ENCODE measurements at regions not wholly inside any gene's neighbourhood (a gene's known extent, or its start where the extent isn't known, plus 50 kb on each side); places are given as distances from the start of the nearest gene placed in this dataset.

DNA sequence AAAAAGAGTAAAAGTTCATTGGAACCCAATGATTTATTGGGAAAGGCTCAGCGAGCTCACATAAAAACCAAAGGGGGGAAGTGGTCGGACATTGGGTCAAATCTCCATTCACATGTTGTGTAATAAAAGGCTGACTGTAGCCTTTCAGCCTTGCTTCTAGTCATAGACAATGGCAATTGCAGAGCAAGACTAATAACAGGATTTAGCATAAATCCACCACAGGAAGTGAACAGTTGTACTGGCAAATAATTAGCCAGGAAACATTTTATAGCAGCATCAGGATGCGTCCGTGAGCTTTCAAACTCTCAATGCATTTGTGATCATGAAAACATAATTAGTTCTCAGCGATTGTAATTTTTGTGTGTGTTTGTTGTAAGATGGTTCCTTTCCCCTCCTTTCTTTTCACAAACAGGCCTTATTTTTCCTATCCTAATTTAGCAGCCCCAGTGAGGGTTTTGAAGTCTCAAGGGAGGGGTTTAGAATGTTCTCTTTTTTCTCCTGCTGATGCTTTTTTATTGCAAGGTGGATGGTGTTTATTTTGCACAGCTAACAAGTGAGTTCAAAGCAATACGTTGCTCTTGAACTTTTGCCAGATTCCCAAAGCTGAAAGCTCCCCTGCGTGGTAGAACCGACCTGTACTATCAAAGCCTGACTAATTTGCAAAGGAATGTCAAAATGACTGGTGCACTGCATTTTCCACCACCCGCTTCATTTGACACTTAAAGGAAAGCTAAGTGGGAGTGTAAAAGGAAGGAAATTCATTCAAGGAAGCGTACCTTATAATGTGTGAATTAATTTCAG is 105.6 kb downstream of the SPRY2 start:
- FAIRE-seq: peak; percentile 29

DNA sequence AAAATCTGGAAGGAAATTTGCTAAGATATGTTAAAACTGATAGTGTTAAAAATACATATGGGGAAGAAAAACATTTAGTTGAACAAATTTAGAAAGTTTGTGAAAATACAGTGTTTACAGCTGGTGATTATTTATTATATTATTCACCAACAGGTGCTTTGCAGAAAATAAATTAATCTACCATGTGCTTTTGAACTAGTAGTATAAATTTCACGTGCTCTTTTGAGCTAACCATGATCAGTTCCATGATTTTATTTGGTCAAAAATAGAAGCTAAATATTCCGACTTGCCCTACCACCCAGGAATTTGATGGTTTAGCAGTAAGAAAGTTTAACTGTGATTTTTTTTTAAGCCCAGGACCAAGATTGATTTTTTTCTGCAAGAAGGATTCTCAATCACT is 113.3 kb downstream of the SPRY2 start:
- no peak for FAIRE-seq

DNA sequence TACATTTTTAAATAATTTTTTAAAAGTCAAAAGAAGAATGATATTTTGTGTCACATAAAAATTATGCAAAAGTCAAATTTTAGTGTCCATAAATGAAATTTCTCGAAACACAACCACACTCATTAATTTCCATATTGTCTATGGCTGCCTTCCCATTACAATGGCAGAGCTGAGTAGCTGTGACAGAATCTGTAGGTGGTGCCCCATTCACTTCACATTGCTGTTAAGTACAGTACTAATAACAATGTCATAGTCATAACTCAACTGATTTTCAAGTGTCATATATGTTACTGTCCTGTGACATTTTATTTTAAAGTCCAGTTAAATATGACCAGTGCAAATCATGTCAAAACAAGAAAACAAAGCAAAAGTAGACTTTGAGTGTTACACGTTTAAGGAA is 114.3 kb downstream of the SPRY2 start:
- FAIRE-seq: no peak

DNA sequence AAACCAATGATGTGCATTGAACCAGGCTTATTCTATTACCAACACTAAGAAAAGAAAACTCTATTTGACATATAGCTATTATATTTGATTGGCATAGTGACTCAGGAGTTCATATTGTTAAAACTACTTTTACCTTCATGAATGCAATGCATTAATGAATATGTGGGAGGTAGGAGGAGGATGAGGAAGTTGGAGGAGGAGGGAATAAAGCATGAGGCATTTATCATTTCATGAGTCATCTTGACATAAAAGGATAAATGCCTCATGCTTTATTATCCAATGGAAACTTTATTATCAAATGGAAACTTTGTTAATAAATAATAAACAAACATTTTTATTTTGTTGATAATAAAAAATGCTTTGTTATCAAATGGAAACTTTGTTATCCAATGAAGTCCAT is 116.5 kb downstream of the SPRY2 start:
- no peak for FAIRE-seq

DNA sequence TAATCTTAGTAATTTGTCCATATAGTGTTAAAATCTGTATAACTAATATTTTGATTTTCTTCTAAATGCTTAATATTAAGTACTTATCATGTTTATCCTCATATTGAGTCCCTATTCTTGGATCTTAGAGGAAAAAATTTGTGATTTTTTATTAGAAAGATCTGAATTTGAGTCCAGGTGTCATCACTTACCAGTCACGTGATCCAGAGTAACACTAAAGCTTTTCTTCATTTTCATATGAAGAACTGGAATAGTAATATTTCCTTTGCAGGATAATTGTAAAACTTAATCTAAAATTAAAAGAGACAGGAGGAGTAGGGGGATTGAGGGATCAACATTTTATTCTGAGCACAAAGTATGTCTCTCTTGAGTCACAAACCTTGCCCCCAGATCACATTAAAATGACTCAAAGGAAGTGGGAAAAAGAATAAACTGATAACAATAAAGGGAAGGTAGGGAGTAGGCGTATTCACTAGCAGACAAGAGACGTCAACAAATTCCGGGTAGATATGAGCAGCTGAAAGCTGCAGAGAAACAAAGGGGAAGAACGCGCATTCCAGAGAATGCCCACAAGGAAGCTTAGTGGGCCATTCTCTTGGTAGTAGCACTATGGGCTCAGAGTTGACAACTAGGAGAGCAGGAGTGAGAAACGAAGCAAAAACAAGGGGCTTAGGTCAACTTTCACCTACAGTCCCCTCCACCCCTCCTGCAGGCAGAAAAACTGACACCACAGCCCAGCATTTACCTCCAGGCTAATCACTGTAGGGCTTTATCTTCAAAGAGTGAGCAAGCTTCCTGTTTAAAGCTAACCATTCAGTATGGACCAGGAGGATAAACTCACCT is 123.1 kb downstream of the SPRY2 start:
- FAIRE-seq: no peak

DNA sequence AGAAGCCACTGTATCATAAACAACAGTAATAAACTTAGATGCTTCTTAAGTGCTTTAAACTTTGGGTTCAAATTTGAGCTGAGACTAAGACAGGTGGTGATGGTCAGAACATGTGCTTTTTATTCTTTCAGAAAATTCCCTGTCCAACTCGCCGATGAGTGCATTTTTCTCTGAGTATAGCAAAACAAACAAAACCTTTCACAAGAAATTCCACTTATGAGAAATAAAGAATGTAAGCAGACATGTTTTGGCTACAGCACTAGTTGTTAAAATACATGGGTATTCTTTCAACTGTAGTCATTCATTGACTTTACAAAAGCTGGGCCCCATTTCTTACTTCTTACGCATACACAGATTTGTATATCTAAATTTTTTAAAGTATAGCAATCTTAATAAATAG is 125.6 kb downstream of the SPRY2 start:
- no peak for FAIRE-seq

DNA sequence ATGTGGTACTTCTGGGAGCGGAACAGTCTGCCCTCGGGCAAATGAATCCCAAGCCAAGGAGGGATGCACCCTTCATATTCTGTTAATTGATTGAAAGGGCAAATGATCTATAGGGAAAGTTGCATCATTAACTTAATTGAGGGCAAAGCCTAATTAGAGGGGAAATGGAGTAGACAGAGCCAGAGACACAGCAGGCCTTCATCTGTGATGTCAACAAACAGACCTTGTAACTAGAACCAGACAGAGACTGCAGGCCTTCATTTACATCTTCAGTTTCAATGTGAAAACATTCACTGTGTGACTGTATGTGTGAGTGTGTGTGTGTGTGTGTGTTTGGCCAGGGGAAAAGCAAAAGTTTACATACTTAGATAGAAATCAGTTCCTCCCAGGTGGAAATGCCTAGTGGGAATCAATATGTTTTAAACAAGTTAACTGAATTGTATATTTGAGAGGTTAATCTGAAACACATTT is 126.4 kb downstream of the SPRY2 start:
- FAIRE-seq: no peak

DNA sequence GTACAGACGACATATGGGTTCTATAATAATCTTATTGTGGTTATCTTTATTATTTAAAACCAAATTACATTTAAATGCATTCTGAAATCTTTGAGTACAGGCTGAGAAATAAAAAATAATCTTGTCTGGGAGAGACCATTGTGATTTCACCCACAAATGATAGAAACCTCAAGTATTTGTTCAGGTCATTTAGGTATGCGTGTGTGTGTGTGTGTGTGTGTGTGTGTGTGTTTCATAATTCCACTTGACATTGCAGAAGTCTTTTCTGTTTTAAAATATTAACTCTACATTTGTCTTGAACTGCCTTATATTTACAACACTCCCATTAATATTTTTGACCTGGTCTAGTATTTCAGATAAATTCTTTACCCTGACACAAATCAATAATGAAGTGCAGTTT is 126.9 kb downstream of the SPRY2 start:
- no peak for FAIRE-seq

DNA sequence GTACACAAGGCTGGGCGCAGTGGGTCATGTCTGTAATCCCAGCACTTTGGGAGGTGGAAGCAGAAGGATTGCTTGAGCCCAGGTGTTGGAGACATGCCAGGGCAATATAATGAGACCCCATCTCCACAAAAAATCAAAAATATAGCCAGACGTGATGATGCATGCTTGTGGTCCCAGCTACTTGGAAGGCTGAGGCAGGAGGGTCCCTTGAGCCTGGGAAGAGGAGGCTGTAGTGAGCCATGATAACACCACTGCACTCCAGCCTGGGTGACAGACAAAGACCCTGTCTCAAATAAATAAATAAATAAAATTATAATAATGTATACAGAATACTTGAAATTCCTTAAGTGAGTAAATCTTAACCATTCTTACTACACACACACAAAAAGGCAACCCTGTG is 127.7 kb downstream of the SPRY2 start:
- FAIRE-seq: no peak

DNA sequence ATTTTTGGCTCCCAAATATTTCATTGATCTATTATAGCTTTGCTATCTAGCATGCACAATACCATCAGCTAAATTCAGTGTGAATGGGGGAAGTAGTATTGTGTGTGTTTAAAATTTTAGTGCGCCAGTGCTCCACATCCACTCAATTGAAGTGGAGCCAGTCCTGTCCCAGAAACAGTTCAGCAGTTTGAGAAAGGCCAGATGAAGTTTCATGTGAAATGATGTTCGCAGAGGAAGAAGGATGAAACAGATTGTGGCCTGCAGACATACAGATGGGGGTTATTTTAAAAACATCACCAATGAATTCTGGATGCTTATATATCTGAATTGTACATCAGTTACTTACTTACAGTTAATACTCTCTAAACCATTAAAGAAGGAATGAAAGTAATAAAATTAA is 129.4 kb downstream of the SPRY2 start:
- no peak for FAIRE-seq

DNA sequence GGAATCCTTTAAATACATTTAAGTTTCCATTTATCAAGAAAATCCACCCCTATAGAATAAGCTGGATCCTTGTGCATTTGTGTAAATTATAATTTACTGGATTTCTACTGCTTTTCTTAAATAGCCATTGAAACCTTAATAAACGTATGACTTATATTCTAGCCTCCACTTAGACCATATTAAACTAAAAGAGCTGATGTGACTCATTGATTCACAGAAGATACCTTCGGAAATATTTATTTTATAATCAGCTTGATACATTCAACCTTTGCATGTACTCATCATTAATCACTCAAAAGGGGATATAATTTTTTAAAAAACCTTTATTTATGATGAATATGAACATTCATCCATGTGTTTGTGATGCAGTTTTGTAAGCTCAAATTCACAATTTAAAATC is 136.3 kb downstream of the SPRY2 start:
- FAIRE-seq: no peak

DNA sequence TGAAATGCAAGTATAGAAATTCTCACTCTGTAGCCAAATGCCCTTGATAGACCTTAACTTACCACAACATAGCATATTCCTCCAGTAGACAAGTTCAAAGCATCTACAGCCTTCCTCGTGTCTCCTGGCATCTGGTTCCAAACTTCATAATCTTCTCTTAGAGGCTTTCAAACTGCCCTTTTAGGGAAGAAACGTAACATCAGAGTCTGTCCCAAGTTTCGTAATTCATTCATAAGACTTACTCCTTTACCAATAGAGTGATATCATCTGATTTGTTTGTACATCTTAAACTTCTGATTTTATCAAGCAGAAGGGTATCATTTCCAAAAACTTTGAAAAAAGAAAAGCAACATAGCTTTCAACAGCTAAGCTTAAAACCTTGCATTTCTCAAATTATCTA is 137.4 kb downstream of the SPRY2 start:
- no peak for FAIRE-seq

DNA sequence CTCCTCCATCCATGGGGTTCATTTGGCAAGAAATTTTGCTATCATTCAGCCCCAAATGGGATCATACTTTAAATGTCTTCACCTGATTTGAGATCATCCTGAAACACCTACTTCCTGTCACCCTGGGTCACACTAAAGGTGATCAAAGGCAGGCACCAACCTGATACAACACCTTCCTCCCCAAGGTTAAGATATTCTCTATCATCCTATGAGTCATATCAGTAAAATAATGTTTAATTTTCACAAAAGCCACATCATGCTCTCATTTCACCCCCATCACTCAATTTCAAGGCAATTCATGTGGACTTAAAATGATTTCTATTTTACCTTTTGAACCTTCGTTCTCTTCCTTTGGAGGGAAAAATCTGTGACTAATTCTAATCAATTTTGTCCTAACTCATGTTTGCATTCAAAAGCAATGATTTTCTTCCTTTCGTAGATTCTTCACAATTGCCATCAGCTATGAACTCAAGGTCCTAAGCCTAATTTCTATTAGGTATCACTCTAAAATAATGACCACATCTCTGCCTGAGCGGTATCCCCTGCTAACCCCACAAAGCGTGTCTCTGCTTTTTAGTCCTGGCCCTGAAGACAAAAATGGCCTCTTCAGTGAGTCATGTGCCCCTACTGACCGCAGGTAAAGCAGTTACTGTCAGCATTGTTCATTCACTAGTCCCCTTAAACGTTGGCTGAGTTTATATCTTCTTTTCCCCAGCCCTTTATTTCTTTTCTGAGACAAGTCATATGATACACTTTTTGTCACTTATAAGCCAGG is 139.0 kb downstream of the SPRY2 start:
- no peak for FAIRE-seq

DNA sequence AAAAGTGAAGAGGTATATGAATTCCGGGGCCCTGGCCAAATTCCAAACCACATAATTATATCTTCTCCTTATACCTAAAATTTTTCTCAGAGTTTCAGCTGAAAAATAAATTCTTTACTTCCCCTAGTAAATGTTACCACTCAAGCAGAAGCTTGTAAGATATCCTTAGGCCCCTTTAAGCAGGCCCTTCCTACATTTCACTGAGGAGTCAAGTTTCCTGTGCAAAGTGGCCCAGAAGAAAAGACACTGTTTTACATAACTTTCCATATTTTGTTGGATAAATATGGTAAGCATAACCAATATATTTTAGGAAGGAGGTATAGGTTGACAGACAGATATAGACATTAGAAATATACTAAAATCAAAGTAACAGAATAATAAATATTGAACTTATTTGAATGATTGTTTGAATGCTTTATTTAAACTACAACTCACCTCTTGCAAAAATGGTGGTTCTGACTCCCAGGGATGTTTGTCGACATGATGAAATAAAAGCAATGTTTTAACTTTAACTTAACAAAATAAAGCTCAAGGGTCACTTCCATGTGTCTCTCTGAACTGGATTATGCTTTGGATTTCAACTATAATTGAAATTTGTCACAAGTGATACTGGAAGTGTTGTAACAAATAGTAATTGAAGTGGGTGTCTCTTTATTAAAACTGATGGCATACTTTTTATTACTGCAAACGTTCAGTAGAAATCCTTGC is 141.2 kb downstream of the SPRY2 start:
- no peak for FAIRE-seq

DNA sequence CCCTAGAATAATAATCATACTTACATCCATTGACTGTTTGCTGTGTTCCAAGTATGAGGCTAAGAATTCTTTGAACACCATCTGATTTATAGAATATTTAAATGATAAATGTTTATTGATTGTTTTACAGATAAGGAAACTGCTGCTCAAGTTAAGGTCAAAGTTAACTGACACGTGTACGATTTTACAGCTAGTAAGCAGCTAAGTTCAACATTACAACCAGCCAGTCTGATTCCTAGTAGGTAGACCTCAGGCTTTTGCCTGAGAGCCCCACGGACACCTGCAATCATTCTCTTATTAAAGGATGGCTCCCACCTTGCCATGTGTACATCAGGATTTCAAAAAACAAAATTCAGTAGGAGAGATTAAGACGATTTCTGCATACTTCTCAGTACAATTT is 141.9 kb downstream of the SPRY2 start:
- FAIRE-seq: no peak

DNA sequence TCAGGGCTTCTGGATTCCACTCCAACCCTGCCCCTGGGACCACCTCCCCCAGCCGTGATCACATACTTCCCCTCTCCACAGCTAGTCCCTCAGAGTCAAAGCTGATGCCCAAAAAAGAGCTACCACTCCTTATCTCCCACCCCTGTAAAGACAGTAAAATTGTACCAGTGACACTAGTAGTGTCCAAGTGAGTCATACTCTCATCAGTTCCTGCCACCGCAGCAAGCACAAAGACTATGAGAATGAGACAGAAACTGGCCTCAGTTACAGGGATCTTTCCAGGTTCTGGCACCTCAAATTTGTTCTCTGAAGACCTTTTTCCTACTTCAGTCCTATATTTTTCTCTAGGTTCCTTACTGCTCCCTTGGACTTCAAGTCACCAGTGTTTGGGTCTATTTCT is 144.2 kb downstream of the SPRY2 start:
- no peak for FAIRE-seq

DNA sequence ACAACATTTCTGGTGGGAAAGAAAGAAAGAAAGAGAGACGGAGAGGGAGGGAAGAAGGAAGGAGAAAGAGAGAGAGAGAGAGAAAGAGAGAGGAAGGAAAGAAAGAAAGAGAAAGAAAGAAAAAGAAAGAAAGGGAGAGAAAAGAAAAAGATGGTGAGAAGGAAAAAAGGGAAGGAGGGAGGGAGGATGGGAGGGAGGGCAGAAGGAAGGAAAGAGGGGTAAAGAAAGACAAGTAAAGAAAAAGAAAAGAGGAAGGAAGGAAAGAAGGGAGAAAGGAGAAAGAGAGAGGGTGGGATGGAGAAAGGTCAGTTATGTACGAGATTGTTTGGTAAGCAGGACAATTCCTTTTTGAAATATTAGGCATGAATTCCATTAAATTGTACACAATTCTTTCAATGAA is 145.3 kb downstream of the SPRY2 start:
- FAIRE-seq: no peak

DNA sequence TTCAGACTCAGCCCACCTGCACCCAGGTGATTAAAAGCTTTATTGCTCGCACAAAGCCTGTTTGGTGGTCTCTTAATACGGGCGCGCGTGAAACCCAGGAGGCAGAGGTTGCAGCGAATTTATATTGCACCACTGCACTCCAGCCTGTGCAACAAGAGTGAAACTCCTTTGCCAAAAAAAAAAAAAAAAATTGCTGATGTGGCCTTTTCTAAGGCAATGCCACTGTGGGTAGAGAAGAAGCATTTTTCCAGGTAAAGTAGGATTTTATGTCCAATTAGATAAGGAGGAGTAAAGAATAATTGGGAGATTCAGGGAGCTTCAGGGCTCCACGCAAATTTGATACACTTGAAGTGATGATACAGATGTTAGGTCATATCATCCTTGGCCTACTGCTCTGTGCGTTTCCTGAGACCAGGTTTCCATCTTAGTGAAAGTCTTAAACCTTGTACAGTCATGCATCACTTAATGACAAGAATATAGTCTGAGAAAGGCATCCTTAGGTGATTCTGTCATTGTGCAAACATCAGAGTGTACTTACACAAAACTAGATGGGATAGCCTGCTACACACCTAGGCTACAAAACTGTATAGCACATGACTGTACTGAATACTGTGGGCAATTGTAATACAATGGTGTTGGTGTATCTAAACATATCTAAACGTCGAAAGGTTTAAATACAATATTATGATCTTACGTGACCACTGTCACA is 150.9 kb downstream of the SPRY2 start:
- no peak for FAIRE-seq

DNA sequence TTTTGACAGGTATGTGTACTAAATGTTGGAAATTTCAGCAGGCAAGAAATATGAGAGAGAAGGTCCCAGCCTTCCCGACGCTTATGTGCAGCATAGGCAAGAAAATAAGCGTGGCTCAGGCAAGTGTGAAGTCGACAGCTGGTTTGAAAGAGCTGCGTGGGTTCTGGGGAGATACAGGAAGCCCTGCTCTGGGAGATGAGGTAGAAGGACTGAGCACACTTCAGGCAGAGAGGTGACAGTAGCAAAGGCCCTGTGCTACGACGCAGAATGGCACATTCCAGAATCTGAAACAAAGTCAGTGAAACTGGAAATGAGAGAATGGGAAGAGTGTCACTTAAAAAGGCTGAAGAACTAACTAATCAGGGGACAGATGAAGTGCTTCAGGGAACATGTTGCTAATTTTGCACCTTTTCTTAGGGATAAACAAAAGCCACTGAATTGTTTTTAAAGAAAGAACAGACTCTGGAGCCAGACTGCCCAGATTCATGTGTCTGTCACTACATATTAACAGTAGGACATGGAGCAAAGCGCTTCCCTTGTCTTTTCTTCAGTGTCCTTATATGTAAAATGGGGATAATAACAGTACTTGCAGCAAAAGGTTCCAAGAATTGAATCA is 160.1 kb downstream of the SPRY2 start:
- no peak for FAIRE-seq

DNA sequence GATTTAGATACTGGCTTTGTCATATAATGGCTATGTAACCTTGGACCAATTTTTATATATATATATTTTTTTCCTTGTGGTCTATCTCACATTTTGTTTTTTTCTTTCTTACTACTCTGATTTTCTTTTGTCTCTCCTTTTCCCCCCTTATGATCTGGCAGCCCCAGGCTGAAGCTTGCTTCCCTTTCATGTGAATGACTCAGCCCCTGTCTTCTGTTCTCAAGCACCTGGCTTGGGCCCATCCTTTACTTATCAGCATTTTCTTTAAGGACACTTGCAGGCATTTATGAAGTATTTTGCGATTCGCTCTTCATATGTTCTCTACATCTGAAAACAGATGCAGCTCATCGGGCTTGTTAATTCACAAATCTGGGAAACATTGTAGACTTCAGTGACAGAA is 163.6 kb downstream of the SPRY2 start:
- FAIRE-seq: no peak

DNA sequence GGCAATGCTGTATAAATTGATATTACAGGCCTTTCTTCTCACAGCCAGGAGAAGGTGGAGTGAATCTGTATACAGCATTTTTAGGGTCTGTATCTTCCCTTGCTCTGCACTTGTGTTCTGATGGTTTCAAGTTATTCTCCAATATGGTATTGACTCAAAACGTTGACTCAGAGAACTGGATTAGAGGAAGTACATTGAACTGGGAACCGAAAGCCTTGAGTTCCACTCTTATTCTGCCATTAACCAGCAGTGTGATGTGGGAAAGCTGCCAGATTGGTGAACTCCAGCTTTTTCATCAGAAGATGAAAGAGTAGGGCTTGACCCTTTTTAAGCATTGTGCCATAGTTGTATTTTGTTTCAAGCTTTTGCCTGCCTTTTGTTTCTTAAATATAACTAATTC is 167.7 kb downstream of the SPRY2 start:
- no peak for FAIRE-seq

DNA sequence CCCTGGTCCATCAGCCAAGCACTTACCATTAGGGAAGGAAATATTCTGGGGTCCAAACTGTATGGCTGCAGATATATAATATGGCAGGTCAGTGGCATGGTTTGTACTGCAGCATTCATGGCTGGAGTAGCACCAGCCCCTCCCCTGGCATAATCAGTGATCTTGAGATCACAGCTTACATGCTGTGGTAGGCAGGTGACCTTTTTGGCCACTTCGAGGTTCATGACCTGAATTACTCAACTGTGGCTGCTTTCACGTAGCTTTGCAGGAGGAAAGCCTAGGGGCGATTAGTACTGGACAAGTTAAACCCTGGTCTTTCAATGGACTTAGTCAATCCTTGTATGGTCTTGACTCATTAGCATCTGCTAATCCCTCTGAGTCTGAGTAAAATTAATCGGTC is 169.8 kb downstream of the SPRY2 start:
- no peak for FAIRE-seq

Measured in TTC549 (cell line).